ENCODE measurements at regions not wholly inside any gene's neighbourhood (a gene's known extent, or its start where the extent isn't known, plus 50 kb on each side); places are given as distances from the start of the nearest gene placed in this dataset.
"Not testable (repeated sequence)": the region's sequence is repeated elsewhere in the genome, so short reads cannot be mapped to it uniquely, and the experiment has no call there.

DNA sequence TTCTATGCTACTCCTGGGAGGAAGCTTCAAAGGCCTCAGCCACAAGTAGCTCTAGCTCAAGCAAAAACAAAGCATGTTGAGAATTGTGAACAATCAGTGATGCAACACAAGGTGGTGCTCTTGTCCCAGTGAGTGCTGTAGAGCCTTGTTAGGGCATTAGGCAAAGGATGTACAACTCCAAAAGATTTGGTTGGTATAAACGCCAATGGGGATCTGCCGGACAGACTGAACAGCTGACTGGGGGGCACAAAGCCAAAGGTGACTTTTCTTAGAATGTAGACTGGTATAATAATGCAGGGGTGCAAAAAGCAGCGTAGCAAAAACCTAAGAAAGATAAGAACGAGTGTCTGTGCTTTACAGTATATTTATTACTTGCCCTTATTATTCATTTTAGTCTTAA is 62.6 kb upstream of the ALB start:
- 48 to 65% methylated on average over 4 of the region's 4 CpGs for WGBS, 2 donors
- no peak for TF ChIP-seq EP300 (IDR thresholded peaks at IDR 0.05)
- TF ChIP-seq, protein P1, sequence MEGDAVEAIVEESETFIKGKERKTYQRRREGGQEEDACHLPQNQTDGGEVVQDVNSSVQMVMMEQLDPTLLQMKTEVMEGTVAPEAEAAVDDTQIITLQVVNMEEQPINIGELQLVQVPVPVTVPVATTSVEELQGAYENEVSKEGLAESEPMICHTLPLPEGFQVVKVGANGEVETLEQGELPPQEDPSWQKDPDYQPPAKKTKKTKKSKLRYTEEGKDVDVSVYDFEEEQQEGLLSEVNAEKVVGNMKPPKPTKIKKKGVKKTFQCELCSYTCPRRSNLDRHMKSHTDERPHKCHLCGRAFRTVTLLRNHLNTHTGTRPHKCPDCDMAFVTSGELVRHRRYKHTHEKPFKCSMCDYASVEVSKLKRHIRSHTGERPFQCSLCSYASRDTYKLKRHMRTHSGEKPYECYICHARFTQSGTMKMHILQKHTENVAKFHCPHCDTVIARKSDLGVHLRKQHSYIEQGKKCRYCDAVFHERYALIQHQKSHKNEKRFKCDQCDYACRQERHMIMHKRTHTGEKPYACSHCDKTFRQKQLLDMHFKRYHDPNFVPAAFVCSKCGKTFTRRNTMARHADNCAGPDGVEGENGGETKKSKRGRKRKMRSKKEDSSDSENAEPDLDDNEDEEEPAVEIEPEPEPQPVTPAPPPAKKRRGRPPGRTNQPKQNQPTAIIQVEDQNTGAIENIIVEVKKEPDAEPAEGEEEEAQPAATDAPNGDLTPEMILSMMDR (IDR thresholded peaks at IDR 0.05) = peak in 1 of 4 experiments; percentile 10
- Histone ChIP-seq H3K4me1 (no peaks in the 10 kb centered on the region), H3K4me3 (no peak overlapping the region), H3K9me3 (no peaks in the 10 kb centered on the region), H3K36me3 (no peaks in the 10 kb centered on the region), H3K27me3 (no peaks in the 10 kb centered on the region), H3K27ac (no peak overlapping the region)
- intact Hi-C loops (cut with DNase I) = no loop called here
- DNase-seq = no peak

DNA sequence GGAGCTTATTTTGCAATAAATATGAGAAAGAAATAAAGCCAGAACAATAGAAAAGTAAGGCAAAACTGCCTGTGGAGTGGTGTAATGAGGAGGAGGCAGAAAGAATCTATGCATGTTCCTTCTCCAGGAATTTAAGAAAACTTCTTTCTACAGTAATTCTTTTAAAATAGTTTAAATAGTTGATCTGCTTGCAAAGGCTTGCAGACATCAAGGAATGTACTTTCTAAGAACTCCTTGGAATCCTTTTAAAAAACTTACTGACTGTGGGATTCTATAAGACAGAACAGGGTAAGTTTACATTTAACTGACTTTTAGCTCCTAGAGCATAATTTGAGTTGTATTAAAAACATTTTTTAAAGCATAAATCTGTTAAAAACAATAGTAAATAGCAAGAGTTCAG is 63.2 kb upstream of the ALB start:
- Histone ChIP-seq H3K27ac (no peak overlapping the region), H3K9me3 (no peaks in the 10 kb centered on the region), H3K4me1 (no peaks in the 10 kb centered on the region), H3K36me3 (no peaks in the 10 kb centered on the region), H3K4me3 (no peak overlapping the region), H3K27me3 (no peaks in the 10 kb centered on the region)
- no peak for DNase-seq
- intact Hi-C loops (cut with DNase I) = no loop called here
- TF ChIP-seq, protein P1 (IDR thresholded peaks at IDR 0.05) = no peak
- no peak for TF ChIP-seq EP300 (IDR thresholded peaks at IDR 0.05)
- no peak for TF ChIP-seq POLR2A (IDR thresholded peaks at IDR 0.05)
- no peak for TF ChIP-seq POLR2AphosphoS5 (IDR thresholded peaks at IDR 0.05)

DNA sequence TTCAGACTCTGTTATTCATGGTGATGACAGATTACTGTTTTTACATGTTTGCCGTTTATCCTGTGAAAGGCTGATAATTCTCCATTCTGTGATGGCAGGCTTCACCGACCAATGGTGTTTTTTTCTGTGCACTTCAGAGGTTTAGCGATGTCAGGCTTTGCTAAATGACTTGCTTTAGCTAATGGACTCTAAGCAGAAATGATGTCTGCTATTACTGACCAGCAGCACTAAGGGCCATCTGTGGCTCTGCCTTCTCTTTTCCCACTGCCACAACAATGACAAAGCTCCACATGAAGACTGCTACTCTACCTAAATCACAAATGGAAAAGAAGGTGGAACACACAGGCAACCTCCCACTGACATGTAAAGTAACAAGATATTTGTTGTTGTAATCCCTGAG is 68.4 kb upstream of the ALB start:
- 88 to 92% methylated on average over 3 of the region's 3 CpGs for WGBS, 2 donors
- intact Hi-C loops (cut with DNase I) = no loop called here
- DNase-seq = no peak

DNA sequence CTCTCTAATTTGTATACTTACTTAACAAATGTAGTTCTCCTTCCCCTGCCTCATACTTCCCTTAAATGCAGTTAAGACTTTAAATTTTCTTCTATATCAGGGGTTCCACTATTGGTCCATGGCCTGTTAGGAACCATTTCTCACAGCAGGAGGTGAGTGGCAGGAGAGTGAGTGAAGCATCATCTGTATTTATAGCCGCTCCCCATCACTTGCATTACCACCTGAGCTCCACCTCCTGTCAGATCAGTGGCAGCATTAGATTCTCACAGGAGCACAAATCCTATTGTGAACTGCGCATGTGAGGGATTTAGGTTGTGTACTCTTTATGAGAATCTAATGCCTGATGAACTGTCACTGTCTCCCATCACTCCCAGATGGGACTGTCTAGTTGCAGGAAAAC is 72.1 kb upstream of the ALB start:
- H3K4me1 ChIP-seq; DNase-seq; H3K9me3 ChIP-seq; H3K4me3 ChIP-seq; intact Hi-C loops (cut with DNase I); H3K36me3 ChIP-seq; H3K27me3 ChIP-seq; H3K27ac ChIP-seq: not testable (repeated sequence)
- 96 to 97% methylated on average over 2 of the region's 2 CpGs for WGBS, 2 donors

More for the DNA sequence above, 68.4 kb upstream of the ALB start:
- no peaks in the 10 kb centered on the region for H3K4me1 ChIP-seq
- no peak overlapping the region for H3K4me3 ChIP-seq
- H3K9me3 ChIP-seq = no peaks in the 10 kb centered on the region
- H3K27ac ChIP-seq = no peak overlapping the region
- TF ChIP-seq, protein P1 (IDR thresholded peaks at IDR 0.05) = no peak
- TF ChIP-seq POLR2A (IDR thresholded peaks at IDR 0.05) (no peak), POLR2AphosphoS5 (IDR thresholded peaks at IDR 0.05) (no peak), EP300 (IDR thresholded peaks at IDR 0.05) (no peak)
- H3K36me3 ChIP-seq = no peaks in the 10 kb centered on the region
- no peaks in the 10 kb centered on the region for H3K27me3 ChIP-seq

DNA sequence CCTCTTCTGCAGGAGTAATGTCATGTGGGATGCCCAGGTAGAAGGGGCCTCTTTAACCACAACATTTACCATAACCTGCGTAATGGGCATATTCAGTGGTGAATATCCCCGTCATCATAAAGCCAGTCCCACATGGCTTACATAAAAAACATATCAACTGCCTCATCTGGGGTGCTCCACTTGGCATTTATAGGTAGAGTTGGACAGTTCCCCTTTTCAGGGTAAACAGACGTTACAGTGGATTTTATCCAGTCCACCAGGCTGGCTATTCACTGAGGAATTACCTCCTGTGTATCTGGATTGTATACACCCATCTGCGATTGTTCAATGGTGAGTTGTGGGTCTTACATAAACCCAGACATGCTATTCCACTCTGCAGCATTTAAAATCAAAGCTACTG is 70.7 kb upstream of the ANKRD17 start:
- 78 to 86% methylated on average over 4 of the region's 4 CpGs for WGBS, 2 donors
- H3K4me3 ChIP-seq = no peak overlapping the region
- no peak for DNase-seq
- no peak overlapping the region for H3K27ac ChIP-seq
- no peaks in the 10 kb centered on the region for H3K36me3 ChIP-seq
- no peaks in the 10 kb centered on the region for H3K4me1 ChIP-seq
- intact Hi-C loops (cut with DNase I) = no loop called here
- no peaks in the 10 kb centered on the region for H3K9me3 ChIP-seq
- TF ChIP-seq EP300 (IDR thresholded peaks at IDR 0.05) (no peak), POLR2A (IDR thresholded peaks at IDR 0.05) (no peak), POLR2AphosphoS5 (IDR thresholded peaks at IDR 0.05) (no peak)
- TF ChIP-seq, protein P1 (IDR thresholded peaks at IDR 0.05) = no peak
- H3K27me3 ChIP-seq = no peaks in the 10 kb centered on the region

DNA sequence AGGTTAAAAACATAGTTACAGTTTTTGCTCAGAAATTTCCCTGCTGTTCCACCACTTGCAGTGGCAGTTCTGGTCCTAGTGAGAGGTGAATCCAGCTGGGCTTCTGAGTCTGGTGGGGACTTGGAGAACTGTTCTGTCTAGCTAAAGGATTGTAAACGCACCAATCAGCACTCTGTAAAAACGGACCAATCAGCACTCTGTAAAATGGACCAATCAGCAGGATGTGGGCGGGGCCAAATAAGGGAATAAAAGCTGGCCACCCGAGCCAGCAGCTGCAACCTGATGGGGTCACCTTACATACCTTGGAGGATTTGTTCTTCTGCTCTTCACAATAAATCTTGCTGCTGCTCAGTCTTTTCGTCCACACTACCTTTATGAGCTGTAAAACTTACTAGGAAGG is 67.2 kb upstream of the ANKRD17 start:
- H3K36me3 ChIP-seq; H3K27ac ChIP-seq; intact Hi-C loops (cut with DNase I); H3K4me1 ChIP-seq; H3K4me3 ChIP-seq; H3K27me3 ChIP-seq; DNase-seq; H3K9me3 ChIP-seq: not testable (repeated sequence)
- WGBS, 2 donors = 78 to 84% methylated on average over 5 of the region's 5 CpGs

Data from sigmoid colon (tissue), 6 donors.